GM18517 (cell line): ENCODE measurements at regions not wholly inside any gene's neighbourhood (a gene's known extent, or its start where the extent isn't known, plus 50 kb on each side); places are given as distances from the start of the nearest gene placed in this dataset.

Source experiments
- ATAC-seq: cut with Tn5 transposase; IDR thresholded peaks from one replicate; pipeline ENCODE4 v1.9.1; 2021; ENCODE audit warnings: mild to moderate bottlenecking, moderate library complexity; ENCODE audit not compliant: unreplicated experiment

DNA sequence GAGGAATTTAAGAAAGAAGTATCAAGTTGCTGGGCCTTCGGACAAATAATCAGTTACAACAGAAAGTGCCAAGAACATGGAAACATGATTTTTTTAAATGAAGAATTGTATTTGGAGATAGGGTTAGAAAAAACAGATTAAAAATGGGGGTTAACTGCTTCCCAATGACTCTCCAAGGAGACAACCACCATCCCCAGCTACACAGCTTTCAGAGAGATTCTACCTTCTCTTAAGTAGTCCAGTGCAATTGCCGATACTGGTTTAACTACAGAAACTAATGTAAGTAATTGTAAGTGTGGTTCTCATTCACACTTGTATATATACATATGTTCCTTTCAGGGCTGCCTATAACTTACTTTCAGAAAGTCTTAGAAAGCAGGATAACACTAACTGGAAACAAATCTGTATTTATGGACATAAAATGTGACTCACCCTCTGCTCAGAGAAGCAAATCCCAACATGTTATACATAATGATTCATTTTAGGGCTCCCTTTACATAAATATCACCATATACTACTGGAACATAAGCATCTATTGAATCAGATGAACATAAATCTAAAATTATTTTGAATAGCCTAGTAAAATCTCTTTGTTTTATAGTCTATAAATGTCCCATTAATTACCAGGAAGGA, 248.9 kb upstream of the UGT8 start:
- no peak for ATAC-seq

DNA sequence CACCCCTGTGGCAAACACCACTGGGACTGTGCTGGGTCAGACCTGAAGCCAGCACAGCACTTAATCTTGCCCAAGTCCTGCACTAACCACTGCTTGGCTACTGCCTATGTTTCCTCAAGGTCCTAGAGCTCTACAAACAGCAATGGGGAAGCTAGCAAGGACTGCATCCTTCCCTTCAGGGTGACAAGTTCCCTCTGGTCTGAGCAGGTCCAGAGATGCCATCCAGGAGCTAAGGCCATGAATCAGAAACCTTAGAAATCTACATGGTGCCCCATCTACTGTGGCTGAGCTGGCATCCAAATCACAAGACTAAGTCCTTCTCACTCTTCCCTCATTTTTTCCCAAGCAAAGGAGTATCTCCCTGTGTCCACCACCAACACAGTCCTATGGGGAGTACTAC, 239.7 kb upstream of the UGT8 start:
- ATAC-seq = no peak

DNA sequence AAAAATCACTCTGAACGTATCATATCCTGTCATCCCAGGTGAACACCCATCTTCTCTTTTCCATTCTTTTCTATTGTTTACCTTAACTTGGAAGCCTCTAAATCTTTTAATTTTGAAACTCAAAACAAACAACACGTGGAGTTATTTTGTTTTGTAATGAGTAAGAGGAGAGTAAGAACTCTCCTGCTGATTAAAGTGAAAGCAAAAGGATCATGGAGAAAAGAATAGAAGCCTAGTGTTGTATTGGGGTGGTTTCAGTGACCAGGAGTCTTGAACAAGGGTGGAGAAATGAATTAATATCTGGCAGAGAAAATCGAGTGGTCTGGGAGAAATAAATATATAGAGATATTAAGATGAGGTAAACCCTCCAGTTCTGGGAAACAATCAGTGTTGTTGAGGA, 237.4 kb upstream of the UGT8 start:
- ATAC-seq = no peak

DNA sequence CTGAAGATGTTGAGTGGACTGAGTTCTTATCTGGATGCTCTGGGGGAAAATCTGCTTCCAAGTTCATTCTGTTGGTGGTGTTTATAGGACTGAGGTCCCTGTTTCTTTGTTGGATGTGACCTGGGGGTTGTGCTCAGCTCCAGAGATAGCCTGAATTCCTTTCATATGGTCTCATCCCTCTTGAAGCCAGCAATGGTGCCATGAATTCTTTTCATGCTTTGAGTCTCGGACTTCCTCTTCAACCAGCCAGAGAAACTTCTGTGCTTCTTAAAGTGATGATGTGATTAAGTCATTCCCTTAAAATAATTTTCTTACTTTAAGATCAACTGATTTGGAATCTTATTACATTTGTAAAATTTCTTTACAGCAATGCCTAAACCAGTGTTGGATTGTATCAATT, 233.8 kb upstream of the UGT8 start:
- no peak for ATAC-seq

DNA sequence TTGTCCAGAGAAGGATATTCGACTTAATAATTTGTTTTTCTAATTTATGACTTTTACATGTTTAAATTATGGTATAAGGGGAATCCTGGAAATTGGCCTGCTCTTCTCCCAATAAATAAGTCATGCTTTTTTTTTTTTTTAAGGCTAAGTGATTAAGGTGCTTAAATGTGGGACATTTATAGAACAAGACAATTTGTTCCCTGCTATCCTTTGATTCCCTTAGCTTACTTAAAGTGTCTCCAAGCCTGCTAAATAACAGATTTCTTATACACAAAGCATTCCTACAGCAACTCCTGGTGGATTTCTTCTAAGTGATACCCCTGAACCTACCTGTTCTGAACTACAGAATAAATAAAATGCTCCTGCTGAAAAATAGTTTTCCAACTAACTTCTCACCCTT, 233.0 kb upstream of the UGT8 start:
- ATAC-seq = no peak

DNA sequence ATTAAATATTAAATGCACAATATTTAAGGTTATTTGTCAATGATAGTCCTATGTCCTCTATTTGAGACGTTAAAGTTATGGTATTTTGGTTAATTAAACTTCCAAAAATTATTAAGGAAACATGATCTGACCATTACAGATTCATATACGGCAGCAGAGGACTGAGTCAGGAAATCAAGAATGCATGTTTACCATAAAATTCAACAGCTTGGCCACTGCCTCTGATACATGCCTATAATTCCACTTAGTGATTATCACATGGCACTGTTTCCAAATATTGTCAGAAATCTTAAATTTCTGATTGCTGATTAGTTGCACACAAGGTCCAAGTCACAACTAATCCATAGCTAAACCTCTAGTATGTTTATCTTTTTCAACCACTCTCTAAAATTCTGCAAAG, 232.2 kb upstream of the UGT8 start:
- no peak for ATAC-seq

DNA sequence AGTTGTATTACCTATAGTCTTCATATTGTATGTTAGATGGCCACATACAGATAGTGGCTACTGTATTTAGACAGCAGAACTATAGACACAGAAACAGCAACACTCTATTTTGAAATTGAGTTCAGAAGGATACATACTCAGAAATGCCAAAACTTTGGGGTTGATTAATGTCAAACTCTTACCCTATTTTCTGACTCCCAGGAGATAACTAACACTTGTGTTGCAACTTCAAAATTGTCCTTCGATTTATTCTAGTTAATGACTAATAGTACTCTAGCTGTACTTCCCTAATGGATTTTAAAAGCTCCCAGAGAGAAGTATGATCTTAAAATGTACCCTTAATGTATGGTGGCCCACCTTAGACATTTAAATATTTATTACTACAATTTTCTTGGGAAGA, 229.9 kb upstream of the UGT8 start:
- no peak for ATAC-seq

DNA sequence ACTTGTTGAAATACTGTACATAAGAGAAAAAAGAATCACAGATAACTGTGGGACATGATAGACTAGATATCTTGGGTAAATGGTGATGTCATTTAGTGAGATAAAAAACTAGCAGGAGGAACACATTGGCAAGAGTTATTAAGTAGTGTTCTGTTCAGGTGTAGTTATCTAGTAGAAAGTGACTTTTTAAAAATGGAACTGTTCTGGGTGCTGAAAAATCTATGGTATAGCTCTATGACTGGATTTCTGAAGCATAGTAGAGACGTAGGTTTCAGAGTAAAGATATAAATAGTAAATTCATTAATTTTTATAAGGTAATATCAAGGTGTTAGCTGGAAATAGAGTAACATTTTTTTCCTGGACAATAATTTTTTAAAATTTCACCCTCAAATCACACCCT, 225.1 kb upstream of the UGT8 start:
- ATAC-seq = no peak

DNA sequence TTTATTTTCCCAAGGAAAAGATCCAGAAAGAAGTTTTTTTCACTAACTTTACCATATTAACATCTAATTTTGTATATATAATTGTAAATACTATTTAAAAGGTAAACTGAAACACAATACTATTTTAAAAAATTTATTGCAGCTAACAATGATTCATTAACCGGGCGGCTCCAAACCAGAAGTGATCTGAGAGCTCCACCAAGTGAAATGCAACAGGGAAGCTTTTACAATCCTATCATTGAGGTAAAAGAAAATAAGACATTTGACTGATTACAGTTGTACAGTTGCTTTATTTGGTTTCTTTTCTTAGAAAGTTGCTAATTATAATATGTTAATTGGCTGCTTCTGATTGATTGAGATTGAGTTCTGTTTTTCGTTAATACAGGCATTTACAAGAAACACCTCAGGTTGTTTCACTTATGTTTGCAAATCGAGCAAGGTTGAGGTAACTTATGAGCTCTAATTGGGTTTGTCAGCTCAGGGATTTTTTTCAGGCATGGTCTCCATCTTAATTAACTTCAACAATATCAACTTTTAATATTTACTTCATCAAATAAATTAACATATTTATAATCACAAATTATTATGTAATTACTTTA, 220.2 kb upstream of the UGT8 start:
- ATAC-seq = no peak

DNA sequence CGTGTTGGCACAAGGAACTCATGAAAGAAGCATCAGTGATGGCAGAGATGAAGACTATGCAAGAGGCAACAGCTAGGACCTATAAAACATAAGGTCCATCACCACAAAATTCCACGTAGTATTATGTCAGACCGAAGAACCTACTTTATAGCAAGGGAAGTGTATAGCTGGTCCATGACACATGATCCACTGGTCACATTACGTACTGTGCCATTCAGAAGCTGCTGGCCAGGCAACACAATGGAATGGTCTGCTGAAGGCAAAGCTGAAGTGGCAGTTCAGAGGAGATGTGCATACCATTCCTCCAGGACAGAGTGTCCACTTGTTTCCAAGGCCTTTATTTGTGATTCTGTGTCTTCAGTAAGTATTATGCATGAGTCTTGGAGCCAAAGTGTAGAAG, 215.5 kb upstream of the UGT8 start:
- ATAC-seq = no peak

DNA sequence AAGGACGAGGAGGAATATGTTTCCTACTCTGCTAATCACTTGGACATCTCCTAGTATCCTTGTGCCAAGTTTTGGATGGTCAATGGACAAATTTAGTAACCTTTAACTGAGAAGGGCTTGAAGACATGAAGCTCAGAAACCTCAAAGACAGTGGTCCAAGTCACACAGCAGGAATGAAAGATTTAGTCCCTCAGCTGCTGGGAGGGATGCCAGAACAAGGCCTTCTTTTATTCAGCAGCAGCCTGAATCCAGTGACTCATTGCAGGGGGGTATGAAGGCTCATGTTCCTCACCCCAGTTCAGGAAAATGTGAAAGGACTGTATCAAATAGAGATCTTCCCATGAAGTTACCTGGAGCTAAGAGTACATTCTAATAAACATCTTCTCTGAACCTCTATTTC, 214.9 kb upstream of the UGT8 start:
- ATAC-seq = no peak

DNA sequence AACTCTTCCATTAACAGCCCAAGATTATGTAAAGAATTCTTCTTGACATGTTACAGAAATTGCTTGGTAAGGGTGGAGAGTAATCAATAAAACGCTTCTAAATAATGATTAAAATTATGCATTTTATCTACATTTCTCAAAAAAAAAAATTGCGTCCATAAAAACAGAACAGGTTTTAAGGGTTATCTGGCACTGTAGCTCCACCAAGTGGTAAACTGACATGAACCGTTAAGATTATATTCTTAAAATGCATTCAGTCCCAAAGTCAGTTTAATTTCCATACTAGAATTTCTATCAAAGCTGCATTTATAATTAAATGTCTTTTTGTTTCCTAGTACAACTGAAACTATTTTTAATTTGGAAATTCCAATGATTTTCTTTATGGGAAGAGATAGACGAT, 214.0 kb upstream of the UGT8 start:
- no peak for ATAC-seq

DNA sequence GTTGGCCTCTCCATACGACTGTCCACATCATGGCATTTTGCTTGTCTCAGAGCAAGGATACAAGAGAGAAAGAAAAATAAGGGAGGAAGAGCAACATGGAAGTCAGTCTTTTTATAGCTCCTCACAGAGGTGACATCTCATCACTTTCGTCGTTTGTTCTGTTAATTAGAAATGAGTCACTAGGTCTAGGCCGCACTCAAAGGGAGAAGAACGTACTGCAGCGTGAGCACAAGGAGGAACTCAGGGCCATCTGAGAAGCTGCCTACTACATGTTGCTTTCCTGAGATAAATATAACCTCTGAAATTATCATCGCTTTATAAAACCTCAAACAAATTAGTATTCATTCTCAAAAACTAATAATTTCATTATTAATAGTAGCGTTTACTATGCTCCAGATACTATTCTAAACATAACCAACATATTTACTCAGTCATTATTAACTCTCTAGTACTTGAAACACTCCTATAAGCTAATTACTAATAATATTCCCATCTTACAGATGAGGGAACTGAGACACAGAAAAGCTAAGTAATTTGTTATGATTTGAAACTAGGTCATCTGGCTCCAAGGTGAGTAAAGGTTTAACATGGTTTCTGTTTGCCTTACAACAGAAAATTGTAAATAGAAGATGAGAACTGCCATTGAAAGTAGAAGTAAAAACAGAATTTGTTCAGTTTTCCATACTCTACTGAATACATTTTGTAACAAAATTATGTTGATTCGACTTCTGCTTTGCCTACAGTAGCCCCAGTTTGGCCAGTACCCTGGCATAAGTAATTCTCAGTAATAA, 213.2 kb upstream of the UGT8 start:
- no peak for ATAC-seq

DNA sequence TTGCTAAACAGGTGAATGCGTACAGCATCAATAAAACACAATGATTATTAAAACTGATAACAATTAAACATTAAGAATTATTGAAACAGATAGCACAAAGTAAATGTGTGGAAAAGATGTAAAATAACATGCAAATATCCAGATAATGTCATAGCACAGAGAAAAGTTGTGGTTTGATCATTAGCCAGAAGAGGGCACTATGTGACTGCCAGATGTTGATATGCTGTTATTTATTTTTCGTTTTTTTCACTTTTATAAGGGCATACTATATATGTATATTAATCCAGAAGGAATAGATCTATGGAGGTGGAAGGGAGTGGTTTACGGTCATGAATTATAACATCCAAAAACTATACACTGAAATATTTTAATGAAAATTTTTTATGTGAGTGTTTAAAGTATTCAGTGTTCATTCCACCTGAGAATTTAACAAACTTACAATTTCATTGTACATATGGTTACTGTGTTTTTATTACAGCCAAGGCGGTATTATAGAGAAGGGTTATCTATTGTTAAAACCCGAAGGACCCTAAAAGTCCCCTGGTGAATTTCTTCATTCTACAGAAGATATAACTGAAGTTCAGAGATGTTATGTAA, 211.9 kb upstream of the UGT8 start:
- ATAC-seq = peak; percentile 55

DNA sequence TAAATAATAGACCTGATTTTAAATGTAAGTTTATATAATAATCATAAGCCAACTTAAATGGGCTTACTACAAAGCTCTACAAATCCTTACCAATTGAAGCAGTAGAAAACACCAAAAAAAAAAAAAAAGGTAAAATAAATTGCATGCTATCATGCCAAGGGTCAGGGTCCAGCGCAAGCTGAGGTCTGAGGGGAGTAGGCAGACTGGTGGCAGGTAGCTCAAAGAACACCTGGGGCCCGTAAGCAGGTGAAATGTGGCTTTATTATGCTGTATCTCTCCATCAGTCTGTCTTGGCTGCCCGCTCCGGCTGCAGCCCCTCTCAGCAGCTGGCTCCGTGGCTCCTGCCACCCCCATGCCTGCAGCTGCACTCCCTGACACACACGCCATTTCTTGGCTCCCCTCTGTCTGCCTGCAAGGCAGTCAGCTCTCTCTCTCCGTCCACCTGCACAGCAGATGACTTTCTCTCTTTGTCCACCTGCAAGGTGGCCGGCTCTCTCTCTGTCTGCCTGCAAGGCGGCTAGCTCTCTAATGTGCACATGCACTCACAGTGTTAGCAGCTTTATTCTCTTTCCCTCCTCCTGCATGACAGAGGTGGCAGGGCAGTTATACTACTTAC, 209.4 kb upstream of the UGT8 start:
- ATAC-seq = no peak

DNA sequence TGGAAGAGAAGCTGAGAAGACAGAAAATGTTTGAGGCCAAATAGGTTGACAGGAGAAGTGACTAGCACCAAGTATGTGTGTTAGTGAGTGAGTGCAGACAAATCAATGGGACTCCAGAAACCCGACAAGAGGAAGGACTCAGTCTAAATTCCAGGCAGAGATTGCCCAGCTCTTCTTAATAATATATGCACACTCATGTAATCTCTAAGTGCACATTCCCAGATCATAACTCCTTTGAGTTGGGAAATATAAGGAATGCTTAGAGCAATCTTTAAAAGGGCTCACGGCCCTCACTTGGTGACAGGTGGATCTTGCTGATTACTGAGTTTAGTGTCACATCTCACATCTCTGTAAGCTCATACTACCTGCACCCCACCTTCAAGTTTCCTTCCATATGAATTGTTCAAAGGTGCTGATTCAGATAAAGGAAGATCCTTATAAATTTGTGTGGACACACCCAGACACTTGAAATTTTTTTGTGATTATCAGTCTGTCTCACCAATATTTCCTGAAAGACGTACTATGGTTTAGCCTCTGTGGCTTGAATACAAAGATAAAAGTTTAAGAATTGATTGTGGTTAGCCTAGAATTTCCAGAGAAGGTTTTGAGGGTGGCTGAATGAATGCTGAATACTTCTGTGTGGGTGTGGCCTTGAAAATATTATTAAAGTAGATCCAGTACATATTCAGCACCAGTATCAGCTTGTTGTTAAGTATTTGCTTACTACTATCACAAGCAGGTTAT, 205.1 kb upstream of the UGT8 start:
- no peak for ATAC-seq

DNA sequence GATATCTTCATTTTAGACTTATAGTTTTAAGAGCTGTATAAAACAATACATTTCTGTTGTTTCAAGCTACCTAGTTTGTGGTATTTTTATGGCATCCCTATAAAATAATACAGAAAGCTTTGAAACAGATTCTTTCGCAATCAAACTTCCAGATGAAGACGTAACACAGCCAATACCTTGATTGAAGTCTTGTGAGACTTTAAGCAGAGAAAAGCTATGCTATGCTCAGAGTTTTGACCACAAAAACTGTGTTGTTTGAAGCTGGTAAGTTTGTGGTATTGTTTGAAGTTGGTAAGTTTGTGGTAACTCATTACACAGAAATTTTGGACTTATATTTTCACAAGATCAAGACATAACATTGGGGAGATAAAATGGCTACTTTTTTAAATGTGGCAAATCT, 201.8 kb upstream of the UGT8 start:
- ATAC-seq = no peak

DNA sequence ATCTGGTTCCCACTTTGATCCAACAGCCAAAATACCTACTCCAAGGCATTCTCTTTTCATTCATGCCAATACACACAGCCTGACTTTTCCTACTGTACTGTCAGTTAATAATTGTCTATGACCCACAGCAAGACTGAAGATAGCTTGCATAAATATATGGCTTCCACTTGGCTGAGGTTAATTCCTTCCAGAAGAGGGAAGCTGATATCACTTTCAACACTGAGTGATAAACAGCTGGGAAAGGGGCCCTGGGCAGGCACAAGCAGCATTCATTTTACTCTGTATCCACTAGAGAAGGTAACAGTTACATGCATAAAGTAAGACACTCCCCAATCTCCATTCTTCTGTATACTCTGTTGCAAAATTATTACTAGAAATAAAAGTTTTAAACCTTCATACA, 200.2 kb upstream of the UGT8 start:
- ATAC-seq = no peak

DNA sequence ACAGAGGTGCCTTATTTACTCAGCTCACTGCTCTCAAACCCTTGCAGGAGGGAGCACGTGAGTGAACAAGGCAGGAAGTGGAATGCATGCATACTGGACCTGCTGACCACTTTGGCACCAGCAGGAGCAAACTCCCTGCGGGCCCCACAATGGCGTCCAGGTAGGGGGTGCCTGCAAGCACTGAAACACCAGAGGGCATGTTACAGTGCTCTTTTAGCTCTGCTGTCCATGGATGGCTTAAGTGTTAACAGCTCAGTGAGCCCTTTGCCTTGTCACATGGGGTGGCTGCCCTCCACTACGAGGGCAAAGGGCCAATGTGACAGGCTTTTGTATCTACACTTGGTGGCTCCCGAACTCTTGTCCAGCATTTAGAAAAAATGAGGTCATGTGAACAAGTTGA, 199.5 kb upstream of the UGT8 start:
- ATAC-seq = no peak

DNA sequence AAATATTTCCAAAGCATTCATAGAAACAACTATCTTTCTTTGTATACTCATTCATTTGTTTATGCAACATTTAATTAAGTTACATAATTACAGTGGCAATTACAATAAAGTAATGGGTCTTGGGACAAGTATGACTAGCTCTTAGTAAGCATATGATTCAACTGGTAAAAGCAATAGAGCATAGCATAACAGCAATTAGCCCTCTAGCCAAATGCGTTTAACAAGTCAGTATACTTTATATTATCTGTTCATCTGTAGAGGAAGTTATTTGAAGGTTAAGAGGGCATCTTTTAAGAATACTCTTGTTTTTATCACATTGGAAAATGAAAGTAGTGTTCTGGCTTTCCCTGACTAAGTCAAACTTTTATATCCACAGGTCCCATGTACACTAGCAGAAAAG, 198.1 kb upstream of the UGT8 start:
- ATAC-seq = no peak

DNA sequence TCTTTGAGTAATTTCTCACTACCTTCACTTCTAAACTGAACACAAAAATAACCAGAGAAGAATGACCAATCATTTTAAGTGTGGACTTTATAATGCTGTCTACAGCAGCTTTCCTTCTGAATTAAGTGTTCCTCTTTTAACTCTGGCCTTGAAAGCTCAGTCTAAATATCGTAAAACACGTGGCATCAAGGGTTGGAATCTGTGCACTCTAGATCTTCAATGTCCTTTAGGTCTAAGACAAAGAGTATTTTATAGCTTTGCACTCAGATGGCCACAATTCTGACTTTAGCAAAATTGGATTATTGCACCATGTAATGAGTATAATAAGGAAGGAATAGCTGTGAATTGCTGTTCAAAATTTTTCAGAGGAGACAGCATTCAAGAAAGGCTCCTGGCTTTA, 197.1 kb upstream of the UGT8 start:
- no peak for ATAC-seq
